KMS-11 (cell line): ENCODE measurements at regions not wholly inside any gene's neighbourhood (a gene's known extent, or its start where the extent isn't known, plus 50 kb on each side); places are given as distances from the start of the nearest gene placed in this dataset.

ENCODE experiments used
- H2AFZ ChIP-seq: fragments of 200-600 bp; sonication (generic); 2 replicates; pipeline ENCODE4 v1.6.1; 2016; ENCODE audit warnings: antibody characterized with exemption, mixed run types, low read depth
- H3K27ac ChIP-seq: fragments of 200-600 bp; sonication (generic); 2 replicates; pipeline ENCODE4 v1.6.1; 2016; ENCODE audit warnings: mild to moderate bottlenecking, mixed run types
- H3K27me3 ChIP-seq: fragments of 200-600 bp; sonication (generic); 2 replicates; pipeline ENCODE4 v1.6.1; 2017; ENCODE audit warnings: mild to moderate bottlenecking, low read depth, mixed run types, moderate library complexity; ENCODE audit not compliant: insufficient read depth
- H3K36me3 ChIP-seq: fragments of 200-600 bp; sonication (generic); 2 replicates; pipeline ENCODE4 v1.6.1; 2017; ENCODE audit warnings: mild to moderate bottlenecking, mixed run types; ENCODE audit not compliant: insufficient read depth
- H3K4me1 ChIP-seq: fragments of 200-600 bp; sonication (generic); 2 replicates; pipeline ENCODE4 v1.6.1; 2016; ENCODE audit warnings: mild to moderate bottlenecking, low read depth, mixed run types; ENCODE audit not compliant: poor library complexity, severe bottlenecking
- H3K4me2 ChIP-seq: fragments of 200-600 bp; sonication (generic); 2 replicates; pipeline ENCODE4 v1.7.0; 2016; ENCODE audit warnings: mild to moderate bottlenecking, mixed run types
- H3K4me3 ChIP-seq: fragments of 200-600 bp; sonication (generic); IDR thresholded peaks from 2 replicates; pipeline ENCODE4 v1.6.1; 2017; ENCODE audit warnings: low read depth, low read length, mixed read lengths; ENCODE audit not compliant: insufficient read depth
- H3K79me2 ChIP-seq: fragments of 200-600 bp; sonication (generic); 2 replicates; pipeline ENCODE4 v1.6.1; 2016; ENCODE audit warnings: low read depth, mixed run types; ENCODE audit not compliant: insufficient read depth
- H3K9ac ChIP-seq: fragments of 200-600 bp; sonication (generic); 2 replicates; pipeline ENCODE4 v1.6.1; 2016; ENCODE audit warnings: mild to moderate bottlenecking, mixed run types
- H4K20me1 ChIP-seq: fragments of 200-600 bp; sonication (generic); 2 replicates; pipeline ENCODE4 v1.6.1; 2016; ENCODE audit warnings: mild to moderate bottlenecking, mixed run types; ENCODE audit not compliant: insufficient read depth
- CTCF ChIP-seq: fragments of 200-600 bp; sonication (generic); conservative IDR thresholded peaks from 2 replicates; pipeline ENCODE4 v1.6.1; 2017; ENCODE audit warnings: low read depth, mild to moderate bottlenecking, antibody characterized with exemption, low read length, moderate library complexity, mixed read lengths

DNA sequence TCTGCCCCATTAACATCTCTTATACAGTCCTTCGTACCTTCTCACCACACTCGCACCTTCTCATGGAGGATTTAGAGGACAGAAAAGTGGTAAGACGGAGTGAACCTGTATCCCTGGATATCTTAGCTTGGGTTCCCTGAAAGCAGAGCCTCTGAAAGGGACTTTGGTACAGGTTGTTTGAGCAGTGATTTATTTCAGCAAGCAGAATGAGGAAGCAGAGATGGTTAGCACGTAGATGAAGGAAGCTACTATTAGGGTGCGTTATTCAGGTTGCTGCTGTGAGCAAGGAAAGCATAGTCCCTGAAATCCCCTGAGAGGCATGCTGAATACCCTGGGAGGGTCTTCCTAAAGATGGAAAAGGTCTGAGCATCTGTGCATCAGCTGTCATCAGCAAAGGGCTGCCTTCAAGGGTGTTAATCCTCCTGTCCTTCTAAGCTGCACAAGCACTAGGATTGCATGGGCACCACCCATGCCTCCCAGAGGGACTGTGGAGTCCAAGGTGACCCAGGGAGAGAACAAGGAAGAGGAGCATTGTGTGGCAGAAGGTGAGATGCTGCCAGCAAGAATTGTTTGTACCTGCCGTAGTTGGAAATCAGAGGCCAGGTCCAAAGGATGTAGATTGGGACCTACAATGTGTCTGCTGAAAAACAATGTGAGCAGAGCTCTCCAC lies 273.7 kb downstream of the RASEF start:
- no peaks in the 10 kb centered on the region for H3K36me3 ChIP-seq
- H3K9ac ChIP-seq, result no peak overlapping the region
- H3K4me2 ChIP-seq, result no peak overlapping the region
- no peak overlapping the region for H3K4me3 ChIP-seq
- H3K27me3 ChIP-seq, result no peaks in the 10 kb centered on the region
- no peaks in the 10 kb centered on the region for H4K20me1 ChIP-seq
- no peak overlapping the region for H2AFZ ChIP-seq
- no peaks in the 10 kb centered on the region for H3K4me1 ChIP-seq
- no peaks in the 10 kb centered on the region for H3K79me2 ChIP-seq
- TF ChIP-seq CTCF, result no peak
- H3K27ac ChIP-seq, result no peak overlapping the region

GRCh38 chr9:82790875-82791274 lies 272.1 kb downstream of the RASEF start:
- no peak for TF ChIP-seq CTCF
- no peak overlapping the region for H2AFZ ChIP-seq
- H3K27me3 ChIP-seq, result no peaks in the 10 kb centered on the region
- no peaks in the 10 kb centered on the region for H4K20me1 ChIP-seq
- H3K4me2 ChIP-seq, result no peak overlapping the region
- no peak overlapping the region for H3K9ac ChIP-seq
- no peak overlapping the region for H3K4me3 ChIP-seq
- no peaks in the 10 kb centered on the region for H3K36me3 ChIP-seq
- no peaks in the 10 kb centered on the region for H3K79me2 ChIP-seq
- H3K27ac ChIP-seq, result no peak overlapping the region
- no peaks in the 10 kb centered on the region for H3K4me1 ChIP-seq

DNA sequence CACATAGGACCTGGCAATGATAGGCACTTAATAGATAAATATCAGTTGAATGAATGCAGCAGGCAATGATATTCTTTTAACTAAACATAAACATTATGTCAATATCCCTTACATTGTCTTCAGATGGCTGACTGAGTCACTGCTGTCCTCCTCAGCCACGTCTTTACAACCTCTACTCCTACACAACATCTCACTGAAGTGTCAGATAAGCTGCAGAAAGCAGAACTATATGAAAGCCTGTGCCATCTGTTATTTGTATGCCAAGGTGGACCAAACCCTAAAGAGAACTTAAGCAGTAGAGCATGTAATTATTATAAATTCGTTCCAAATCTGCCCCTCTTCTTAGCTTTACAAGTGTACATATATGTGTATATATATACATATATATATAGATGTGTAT lies 271.2 kb downstream of the RASEF start:
- Histone ChIP-seq H3K27ac (no peak overlapping the region), H3K9ac (no peak overlapping the region), H3K4me1 (no peaks in the 10 kb centered on the region), H3K4me2 (no peak overlapping the region), H3K27me3 (no peaks in the 10 kb centered on the region), H2AFZ (no peak overlapping the region), H3K79me2 (no peaks in the 10 kb centered on the region), H4K20me1 (no peaks in the 10 kb centered on the region), H3K36me3 (no peaks in the 10 kb centered on the region), H3K4me3 (no peak overlapping the region)
- TF ChIP-seq CTCF, result no peak

DNA sequence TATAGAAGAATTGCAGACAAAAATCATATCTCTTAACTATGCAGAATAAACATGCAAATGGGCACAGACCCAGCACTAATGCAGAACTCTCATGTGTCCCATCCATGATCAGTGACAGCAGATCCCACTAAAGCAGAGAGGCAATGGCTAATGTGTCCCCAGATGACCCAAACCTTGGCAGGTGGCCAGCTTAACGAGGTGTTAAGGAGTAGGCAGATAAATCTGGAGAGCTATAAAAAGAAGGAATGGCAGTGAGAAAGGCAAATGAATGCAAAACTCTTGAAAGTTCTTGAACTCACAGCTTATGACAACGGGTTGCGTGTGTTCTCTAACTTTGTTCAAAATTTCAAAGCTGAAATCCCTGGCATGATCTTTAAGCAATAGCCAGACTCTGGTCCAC lies 265.4 kb downstream of the RASEF start:
- H2AFZ ChIP-seq, result no peak overlapping the region
- no peaks in the 10 kb centered on the region for H3K4me1 ChIP-seq
- H4K20me1 ChIP-seq, result no peaks in the 10 kb centered on the region
- H3K36me3 ChIP-seq, result no peaks in the 10 kb centered on the region
- H3K79me2 ChIP-seq, result no peaks in the 10 kb centered on the region
- no peak overlapping the region for H3K4me3 ChIP-seq
- TF ChIP-seq CTCF, result no peak
- no peak overlapping the region for H3K27ac ChIP-seq
- no peak overlapping the region for H3K9ac ChIP-seq
- H3K4me2 ChIP-seq, result no peak overlapping the region
- H3K27me3 ChIP-seq, result no peaks in the 10 kb centered on the region
